Fibroblast of the aortic adventitia (primary cell): ENCODE measurements at regions not wholly inside any gene's neighbourhood (a gene's known extent, or its start where the extent isn't known, plus 50 kb on each side); places are given as distances from the start of the nearest gene placed in this dataset.
"Not testable (repeated sequence)": the region's sequence is repeated elsewhere in the genome, so short reads cannot be mapped to it uniquely, and the experiment has no call there.

Experiments
- DNase-seq: peaks from one replicate; pipeline ENCODE4 v3.0.0-alpha.2; 2010; ENCODE audit warnings: low read depth
- H3K4me3 ChIP-seq: 2 replicates; pipeline ENCODE4 v1.5.1; 2011; ENCODE audit warnings: low read depth, mild to moderate bottlenecking, control low read depth, low read length, moderate library complexity
- CTCF ChIP-seq: IDR thresholded peaks from 2 replicates; pipeline ENCODE4 v1.5.1; 2011; ENCODE audit warnings: mild to moderate bottlenecking, low read length, control low read depth, inconsistent platforms; ENCODE audit not compliant: insufficient read depth

- DNase-seq = no peak
- no peak for TF ChIP-seq CTCF
- no peak overlapping the region for H3K4me3 ChIP-seq
Observed at GRCh38 chr10:44258019-44258418, 126.9 kb downstream of the CXCL12 start.

GRCh38 chr10:44253769-44254462, 131.0 kb downstream of the CXCL12 start:
- H3K4me3 ChIP-seq = no peak overlapping the region
- TF ChIP-seq CTCF = no peak
- peak; percentile 67 for DNase-seq

GRCh38 chr10:44252631-44253030, 132.3 kb downstream of the CXCL12 start:
- H3K4me3 ChIP-seq, DNase-seq: not testable (repeated sequence)

GRCh38 chr10:44249933-44250332, 135.0 kb downstream of the CXCL12 start:
- DNase-seq, H3K4me3 ChIP-seq: not testable (repeated sequence)

GRCh38 chr10:44249490-44249889, 135.4 kb downstream of the CXCL12 start:
- DNase-seq = no peak
- TF ChIP-seq CTCF = no peak

GRCh38 chr10:44246700-44247099, 138.2 kb downstream of the CXCL12 start:
- DNase-seq, H3K4me3 ChIP-seq: not testable (repeated sequence)

More at GRCh38 chr10:44249490-44249889, 135.4 kb downstream of the CXCL12 start:
- no peak overlapping the region for H3K4me3 ChIP-seq

- DNase-seq, H3K4me3 ChIP-seq: not testable (repeated sequence)
Observed at GRCh38 chr10:44246287-44246686, 138.6 kb downstream of the CXCL12 start.

- H3K4me3 ChIP-seq = no peak overlapping the region
- DNase-seq = peak; percentile 89
- TF ChIP-seq CTCF = no peak
Observed at GRCh38 chr10:44245601-44245938, 139.3 kb downstream of the CXCL12 start.

GRCh38 chr10:44244745-44245600, 139.9 kb downstream of the CXCL12 start:
- no peak overlapping the region for H3K4me3 ChIP-seq
- peak; percentile 12 for DNase-seq
- no peak for TF ChIP-seq CTCF
